Pancreas (tissue), 10 donors: ENCODE measurements at regions not wholly inside any gene's neighbourhood (a gene's known extent, or its start where the extent isn't known, plus 50 kb on each side); places are given as distances from the start of the nearest gene placed in this dataset.

Experiments used
- ATAC-seq, 4 donors: fragments of 200-7000 bp; cut with Tn5 transposase; one replicate each; pipeline versions ENCODE4 v1.8.0 to v1.9.1; 2020; ENCODE audit warnings: mild to moderate bottlenecking in 4 of 4, moderate library complexity in 4 of 4
- DNase-seq, 6 donors: peaks; one replicate each; pipeline ENCODE4 v3.0.0-alpha.2; 2020
- FAIRE-seq: peaks from 2 replicates; lab custom pipeline; 2012; peaks lifted over from hg19 to GRCh38; lab: Jason Lieb, UNC
- H3K27ac ChIP-seq, 4 donors: fragments of 200-600 bp; sonication (generic); 1 replicate in 3 of 4; 2 replicates in 1 of 4; pipeline versions ENCODE4 v1.5.0 to v1.8.0; 2020
- H3K27me3 ChIP-seq, 4 donors: fragments of 200-600 bp; one replicate each; pipeline ENCODE4 v1.8.0; 2021
- H3K36me3 ChIP-seq, 3 donors: fragments of 200-600 bp; sonication (generic) in 1 of 3; one replicate each; pipeline versions ENCODE4 v1.5.0 to v1.8.0; 2020 to 2021
- H3K4me1 ChIP-seq, 3 donors: fragments of 200-600 bp; one replicate each; pipeline ENCODE4 v1.8.0; 2021
- H3K4me3 ChIP-seq, 4 donors: fragments of 200-600 bp; sonication (generic) in 2 of 4; one replicate each; pipeline versions ENCODE4 v1.5.0 to v1.8.0; 2020 to 2021
- H3K9me3 ChIP-seq, 4 donors: fragments of 200-600 bp; one replicate each; pipeline ENCODE4 v1.8.0; 2021
- WGBS, 2 donors: extraction: QIAGEN DNeasy Blood & Tissue Kit; methylation state at CpG; one replicate each; pipeline ENCODE4 v1.1.7; 2013; 5-methylcytosine and 5-hydroxymethylcytosine counted together
- intact Hi-C, 3 donors: fragments of 100-400 bp; cut with DNase I; formaldehyde crosslinking; loops; one replicate each; pipeline versions ENCODE4 v1.11.1 to v1.14.2; 2022
- TF ChIP-seq, protein P1 (sequence below), 4 donors: fragments of 200-600 bp; sonication (generic) in 3 of 4; IDR thresholded peaks; one replicate each; pipeline versions ENCODE4 v1.5.0 to v1.8.0; 2021; ENCODE audit warnings: antibody characterized with exemption in 4 of 4
- donor health status: healthy with polysubstance abuse.
- donor health status: DM: no; HTN: no; CAD: no; lungs with moderate emphysema.
- donor health status: DM: no; HTN: no; CAD: no.
- donor health status: control.
- donor health status: control.
- donor health status: Bipolar disorder and iron deficiency.
- donor health status: DM: yes; HTN: yes; CAD: no.
- donor health status: DM: no; HTN: no; CAD: no.
- donor health status: DM: no; HTN: no; CAD: no.
- donor health status: DM: yes; HTN: yes; CAD: no.

DNA sequence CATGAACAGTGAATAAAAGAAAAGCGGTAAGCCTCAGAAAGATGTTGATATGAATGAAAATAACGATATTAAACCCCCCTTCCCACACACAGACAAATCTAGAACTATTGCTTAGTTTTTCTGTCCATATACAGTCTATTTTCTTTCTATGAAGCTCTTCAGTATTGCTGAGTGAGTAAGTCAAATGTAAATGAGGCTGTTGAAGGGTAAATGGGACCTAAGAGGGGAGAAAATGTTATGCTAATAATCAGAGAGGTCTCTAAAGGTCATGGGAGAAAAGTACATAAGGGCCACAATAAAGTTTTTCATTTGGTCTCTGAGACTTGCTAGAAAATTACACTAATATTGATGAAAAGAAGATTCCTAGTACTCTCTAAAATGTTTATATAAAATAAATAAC, 56.2 kb downstream of the PABPC4L start:
- Histone ChIP-seq H3K27me3 (no peaks in the 10 kb centered on the region), H3K9me3 (no peaks in the 10 kb centered on the region), H3K4me3 (no peak overlapping the region), H3K4me1 (no peaks in the 10 kb centered on the region), H3K36me3 (no peaks in the 10 kb centered on the region), H3K27ac (no peak overlapping the region)
- WGBS, 2 donors, result 42 to 60% methylated on average over 2 of the region's 2 CpGs
- DNase-seq, result no peak
- no peak for ATAC-seq
- FAIRE-seq, result no peak
- TF ChIP-seq, protein P1, sequence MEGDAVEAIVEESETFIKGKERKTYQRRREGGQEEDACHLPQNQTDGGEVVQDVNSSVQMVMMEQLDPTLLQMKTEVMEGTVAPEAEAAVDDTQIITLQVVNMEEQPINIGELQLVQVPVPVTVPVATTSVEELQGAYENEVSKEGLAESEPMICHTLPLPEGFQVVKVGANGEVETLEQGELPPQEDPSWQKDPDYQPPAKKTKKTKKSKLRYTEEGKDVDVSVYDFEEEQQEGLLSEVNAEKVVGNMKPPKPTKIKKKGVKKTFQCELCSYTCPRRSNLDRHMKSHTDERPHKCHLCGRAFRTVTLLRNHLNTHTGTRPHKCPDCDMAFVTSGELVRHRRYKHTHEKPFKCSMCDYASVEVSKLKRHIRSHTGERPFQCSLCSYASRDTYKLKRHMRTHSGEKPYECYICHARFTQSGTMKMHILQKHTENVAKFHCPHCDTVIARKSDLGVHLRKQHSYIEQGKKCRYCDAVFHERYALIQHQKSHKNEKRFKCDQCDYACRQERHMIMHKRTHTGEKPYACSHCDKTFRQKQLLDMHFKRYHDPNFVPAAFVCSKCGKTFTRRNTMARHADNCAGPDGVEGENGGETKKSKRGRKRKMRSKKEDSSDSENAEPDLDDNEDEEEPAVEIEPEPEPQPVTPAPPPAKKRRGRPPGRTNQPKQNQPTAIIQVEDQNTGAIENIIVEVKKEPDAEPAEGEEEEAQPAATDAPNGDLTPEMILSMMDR (IDR thresholded peaks at IDR 0.05), result no peak
- intact Hi-C loops, result no loop called here

DNA sequence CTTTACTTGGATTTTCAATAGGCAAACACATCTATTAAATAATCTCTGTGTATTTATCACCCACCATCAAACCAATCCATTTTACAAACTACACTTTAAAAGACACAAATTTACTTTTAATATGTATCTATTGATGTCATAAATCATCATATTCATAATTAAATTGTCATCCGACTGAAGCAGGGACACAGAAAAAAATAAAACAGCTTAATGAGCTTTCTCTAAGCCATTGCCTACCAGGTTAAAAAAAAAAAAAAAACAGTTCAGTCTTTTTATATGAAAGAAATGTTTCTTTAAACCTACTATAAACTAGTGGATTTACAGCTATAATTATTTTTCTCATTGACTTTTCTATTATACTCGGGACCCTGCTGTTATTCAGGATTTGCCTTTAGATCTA, 57.3 kb downstream of the PABPC4L start:
- DNase-seq, result no peak
- intact Hi-C loops, result no loop called here
- Histone ChIP-seq H3K4me1 (no peaks in the 10 kb centered on the region), H3K27me3 (no peaks in the 10 kb centered on the region), H3K27ac (no peak overlapping the region), H3K36me3 (no peaks in the 10 kb centered on the region), H3K9me3 (no peaks in the 10 kb centered on the region), H3K4me3 (no peak overlapping the region)
- no peak for ATAC-seq
- FAIRE-seq, result no peak
- TF ChIP-seq, protein P1 (IDR thresholded peaks at IDR 0.05), result no peak
- WGBS, 2 donors, result 19% methylated on average over 2 of the region's 2 CpGs

- WGBS, 2 donors, result 44 to 56% methylated on average over 2 of the region's 2 CpGs
Observed at GRCh38 chr4:134141728-134142127, 59.9 kb downstream of the PABPC4L start.

DNA sequence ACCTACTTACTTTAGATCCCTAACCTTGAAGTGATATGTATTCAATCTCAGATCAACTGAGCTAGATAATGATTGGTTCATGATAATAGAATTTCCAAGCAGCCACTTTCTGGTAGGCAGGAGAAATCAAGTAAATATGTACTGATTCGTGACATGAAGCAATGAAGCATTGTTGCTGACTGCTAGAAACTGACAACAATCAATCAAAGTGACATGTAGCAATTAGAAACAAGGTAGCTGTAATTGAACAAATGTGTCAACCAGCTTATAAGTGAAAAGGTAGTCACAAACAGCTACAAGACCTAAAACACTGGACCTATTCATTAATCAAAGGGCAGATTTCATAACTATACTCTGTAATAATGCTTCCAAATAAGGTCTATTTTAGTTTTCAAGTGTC, 62.4 kb downstream of the PABPC4L start:
- no peak for ATAC-seq
- no peak overlapping the region for H3K4me3 ChIP-seq
- no peaks in the 10 kb centered on the region for H3K9me3 ChIP-seq
- H3K27me3 ChIP-seq, result no peaks in the 10 kb centered on the region
- TF ChIP-seq, protein P1 (IDR thresholded peaks at IDR 0.05), result no peak
- FAIRE-seq, result no peak
- no peaks in the 10 kb centered on the region for H3K36me3 ChIP-seq
- intact Hi-C loops, result no loop called here
- H3K4me1 ChIP-seq, result no peaks in the 10 kb centered on the region
- DNase-seq, result no peak
- WGBS, 2 donors, result 38 to 42% methylated on average over 1 of the region's 1 CpG
- H3K27ac ChIP-seq, result no peak overlapping the region

More at GRCh38 chr4:134141728-134142127, 59.9 kb downstream of the PABPC4L start:
- intact Hi-C loops, result no loop called here
- ATAC-seq, result no peak
- Histone ChIP-seq H3K4me3 (no peak overlapping the region), H3K36me3 (no peaks in the 10 kb centered on the region), H3K4me1 (no peaks in the 10 kb centered on the region), H3K9me3 (no peaks in the 10 kb centered on the region), H3K27me3 (no peaks in the 10 kb centered on the region), H3K27ac (no peak overlapping the region)
- no peak for DNase-seq
- TF ChIP-seq, protein P1 (IDR thresholded peaks at IDR 0.05), result no peak
- FAIRE-seq, result no peak

- TF ChIP-seq, protein P1 (IDR thresholded peaks at IDR 0.05), result no peak
- no peak for ATAC-seq
- FAIRE-seq, result no peak
Observed at GRCh38 chr4:134132086-134132783, 69.4 kb downstream of the PABPC4L start.

More at GRCh38 chr4:134132086-134132783, 69.4 kb downstream of the PABPC4L start:
- no peaks in the 10 kb centered on the region for H3K27me3 ChIP-seq
- no peaks in the 10 kb centered on the region for H3K36me3 ChIP-seq
- no peaks in the 10 kb centered on the region for H3K9me3 ChIP-seq
- no peak overlapping the region for H3K27ac ChIP-seq
- intact Hi-C loops, result no loop called here
- WGBS, 2 donors, result 67 to 79% methylated on average over 3 of the region's 3 CpGs
- no peak overlapping the region for H3K4me3 ChIP-seq
- H3K4me1 ChIP-seq, result no peaks in the 10 kb centered on the region
- DNase-seq, result no peak
